ENCODE measurements at regions not wholly inside any gene's neighbourhood (a gene's known extent, or its start where the extent isn't known, plus 50 kb on each side); places are given as distances from the start of the nearest gene placed in this dataset.

GRCh38 chr5:88553136-88553875 is 284.7 kb upstream of the TMEM161B start:
- TF ChIP-seq CTCF (IDR thresholded peaks at IDR 0.05) (no peak), EP300 (IDR thresholded peaks at IDR 0.05; ENCODE audit: low read depth) (no peak), POLR2A (IDR thresholded peaks at IDR 0.05) (no peak), POLR2AphosphoS5 (IDR thresholded peaks at IDR 0.05) (no peak)

Data from transverse colon (tissue), 4 donors.